A549 (cell line): ENCODE measurements at regions not wholly inside any gene's neighbourhood (a gene's known extent, or its start where the extent isn't known, plus 50 kb on each side); places are given as distances from the start of the nearest gene placed in this dataset.

Source experiments
- ATAC-seq, 2 experiments: fragments of 200-7000 bp in 1 of 2; fragments of >200 bp in 1 of 2; cut with Nextera tagmentation in 1 of 2; cut with Tn5 transposase in 1 of 2; 3 replicates each; pipeline versions ENCODE4 v1.8.0 to v1.9.1; 2018 to 2020; ENCODE audit warnings: mild to moderate bottlenecking in 1 of 2, moderate library complexity in 1 of 2
- CTCF ChIA-PET: fragments of 300-600 bp; sonication (Branson Sonifier 250); formaldehyde crosslinking; extraction: SDS; loops from one replicate; lab custom pipeline; 2021; ENCODE audit warnings: antibody characterized with exemption, inconsistent platforms; lab: Yijun Ruan, JAX
- POLR2A ChIA-PET: fragments of 350-600 bp; formaldehyde crosslinking; extraction: SDS; loops from one replicate; lab custom pipeline; 2021; ENCODE audit warnings: antibody characterized with exemption, inconsistent platforms; lab: Yijun Ruan, JAX
- DNase-seq, 2 experiments: peaks; one replicate each; pipeline versions ENCODE4 v3.0.0 to v3.0.0-alpha.2; 2011 to 2016; ENCODE audit warnings: low read depth in 1 of 2, low spot score in 1 of 2
- FAIRE-seq: peaks from 2 replicates; lab custom pipeline; 2011; peaks lifted over from hg19 to GRCh38; lab: Jason Lieb, UNC
- H3K27ac ChIP-seq, 2 experiments: fragments of >200 bp; sonication (Bioruptor Twin); formaldehyde crosslinking; 3 replicates each; pipeline ENCODE4 v1.5.1; 2016 to 2017
- H3K4me1 ChIP-seq: fragments of >200 bp; sonication (Bioruptor Twin); formaldehyde crosslinking; 3 replicates; pipeline ENCODE4 v1.6.1; 2016
- H3K4me2 ChIP-seq: fragments of >200 bp; sonication (Bioruptor Twin); formaldehyde crosslinking; 3 replicates; pipeline ENCODE4 v1.6.1; 2016
- H3K4me3 ChIP-seq: fragments of >200 bp; sonication (Bioruptor Twin); formaldehyde crosslinking; 3 replicates; pipeline ENCODE4 v1.5.1; 2016
- H3K9me3 ChIP-seq: fragments of >200 bp; sonication (Bioruptor Twin); formaldehyde crosslinking; 3 replicates; pipeline ENCODE4 v1.6.1; 2016
- BCL3 ChIP-seq: fragments of >200 bp; sonication (Bioruptor Twin); formaldehyde crosslinking; IDR thresholded peaks from 3 replicates; pipeline ENCODE4 v1.6.1; 2016
- BHLHE40 ChIP-seq: IDR thresholded peaks from 2 replicates; pipeline ENCODE4 v1.6.1; 2012; ENCODE audit warnings: low read depth, low read length, inconsistent platforms
- CBX8 ChIP-seq: fragments of 200-600 bp; sonication (generic); IDR thresholded peaks from 2 replicates; pipeline ENCODE4 v1.6.1; 2016
- CEBPB ChIP-seq, 2 experiments: fragments of >200 bp in 1 of 2; sonication (Bioruptor Twin) in 1 of 2; formaldehyde crosslinking in 1 of 2; IDR thresholded peaks; 2 replicates each; pipeline ENCODE4 v1.6.1; 2012 to 2016
- ESRRA ChIP-seq: fragments of 150-350 bp; IDR thresholded peaks from 2 replicates; pipeline ENCODE4 v1.6.1; 2014; ENCODE audit warnings: mild to moderate bottlenecking, low read length, borderline replicate concordance
- FOSB ChIP-seq: fragments of 250-450 bp; sonication (Bioruptor Pico); IDR thresholded peaks from 2 replicates; pipeline ENCODE4 v1.5.0; 2020; ENCODE audit warnings: mild to moderate bottlenecking, moderate library complexity
- HDAC2 ChIP-seq: fragments of 200-600 bp; sonication (generic); IDR thresholded peaks from 2 replicates; pipeline ENCODE4 v1.6.1; 2016
- HES2 ChIP-seq: fragments of >200 bp; sonication (Bioruptor Twin); formaldehyde crosslinking; IDR thresholded peaks from 2 replicates; pipeline ENCODE4 v1.6.1; 2016
- HOXA7 ChIP-seq: fragments of 250-450 bp; sonication (Bioruptor Pico); IDR thresholded peaks from 2 replicates; pipeline ENCODE4 v1.5.0; 2020; ENCODE audit warnings: mild to moderate bottlenecking, moderate library complexity
- HOXB13 ChIP-seq: fragments of 250-450 bp; sonication (Bioruptor Pico); IDR thresholded peaks from 2 replicates; pipeline ENCODE4 v1.5.0; 2020; ENCODE audit warnings: low read depth, mild to moderate bottlenecking, moderate library complexity
- HOXB5 ChIP-seq: fragments of 250-450 bp; sonication (Bioruptor Pico); IDR thresholded peaks from 2 replicates; pipeline ENCODE4 v1.5.0; 2020; ENCODE audit warnings: mild to moderate bottlenecking, moderate library complexity
- JUN ChIP-seq, 2 experiments: fragments of >200 bp; sonication (Bioruptor Twin); formaldehyde crosslinking; IDR thresholded peaks; 2 replicates in 1 of 2; 3 replicates in 1 of 2; pipeline ENCODE4 v1.6.1; 2016 to 2017
- KDM1A ChIP-seq: fragments of 200-600 bp; sonication (generic); IDR thresholded peaks from 2 replicates; pipeline ENCODE4 v1.6.1; 2016; ENCODE audit warnings: low read depth, mild to moderate bottlenecking
- KDM5A ChIP-seq: fragments of 200-600 bp; sonication (generic); IDR thresholded peaks from 2 replicates; pipeline ENCODE4 v1.6.1; 2016; ENCODE audit warnings: antibody characterized with exemption, mild to moderate bottlenecking
- MAFK ChIP-seq: fragments of 450-650 bp; IDR thresholded peaks from 2 replicates; pipeline ENCODE4 v1.6.1; 2014; ENCODE audit not compliant: partially characterized antibody
- NFE2L2 ChIP-seq: fragments of 150-350 bp; conservative IDR thresholded peaks from 2 replicates; pipeline ENCODE4 v1.6.1; 2014; ENCODE audit warnings: low read length
- NPAS2 ChIP-seq: fragments of 250-450 bp; sonication (Bioruptor Pico); IDR thresholded peaks from 2 replicates; pipeline ENCODE4 v1.8.0; 2022; ENCODE audit warnings: mild to moderate bottlenecking, moderate library complexity, borderline replicate concordance
- NR3C1 ChIP-seq: fragments of >200 bp; sonication (Bioruptor Twin); formaldehyde crosslinking; IDR thresholded peaks from 3 replicates; pipeline ENCODE4 v1.6.1; 2017
- PHF8 ChIP-seq: fragments of 200-600 bp; sonication (generic); IDR thresholded peaks from 2 replicates; pipeline ENCODE4 v1.6.1; 2016; ENCODE audit warnings: low read depth, mild to moderate bottlenecking, antibody characterized with exemption, moderate library complexity, borderline replicate concordance
- REST ChIP-seq: fragments of 200-600 bp; sonication (generic); IDR thresholded peaks from 2 replicates; pipeline ENCODE4 v1.6.1; 2016; ENCODE audit warnings: antibody characterized with exemption, mild to moderate bottlenecking, moderate library complexity
- SREBF2 ChIP-seq: fragments of 450-650 bp; IDR thresholded peaks from 2 replicates; pipeline ENCODE4 v1.6.1; 2014; ENCODE audit warnings: mild to moderate bottlenecking, moderate library complexity
- ZC3H11A ChIP-seq: fragments of 450-650 bp; IDR thresholded peaks from 2 replicates; pipeline ENCODE4 v1.6.1; 2014; ENCODE audit warnings: antibody characterized with exemption, mild to moderate bottlenecking
- ZFP36 ChIP-seq: fragments of 450-650 bp; IDR thresholded peaks from 2 replicates; pipeline ENCODE4 v1.6.1; 2014; ENCODE audit warnings: borderline replicate concordance; ENCODE audit not compliant: partially characterized antibody
- ZNF302 ChIP-seq: fragments of 250-450 bp; sonication (Bioruptor Pico); IDR thresholded peaks from 2 replicates; pipeline ENCODE4 v1.9.0; 2021; ENCODE audit warnings: inconsistent platforms, mild to moderate bottlenecking, moderate library complexity
- WGBS: methylation state at CpG from one replicate; pipeline ENCODE4 v1.1.6; 2017; ENCODE audit errors: missing lambda C conversion rate; 5-methylcytosine and 5-hydroxymethylcytosine counted together
- TF ChIP-seq, protein P1 (sequence below): IDR thresholded peaks from 2 replicates; pipeline ENCODE4 v1.6.1; 2012
- TF ChIP-seq, protein P2 (sequence below): IDR thresholded peaks from 2 replicates; pipeline ENCODE4 v1.6.1; 2012; ENCODE audit warnings: low read depth, borderline replicate concordance

GRCh38 chr5:60403343-60404006 is 296.5 kb downstream of the DEPDC1B start:
- ChIA-PET CTCF (interaction anchor here (1.0 to 1.2 kb wide), 2 partner anchors 11 to 18 kb away, joined by 3 read pairs; no protein-coding TSS in a partner anchor), POLR2A (no interaction called here)

GRCh38 chr5:60402161-60402785 is 297.7 kb downstream of the DEPDC1B start:
- Histone ChIP-seq H3K4me3 (no peak overlapping the region), H3K27ac (no peak overlapping the region), H3K4me1 (no peaks in the 10 kb centered on the region), H3K4me2 (no peak overlapping the region), H3K9me3 (no peaks in the 10 kb centered on the region)
- FAIRE-seq (no peak), ATAC-seq (no peak), DNase-seq (no peak)
- POLR2A ChIA-PET = no interaction called here
- TF ChIP-seq KDM1A = no peak
- TF ChIP-seq SREBF2 = no peak
- TF ChIP-seq KDM5A = no peak
- TF ChIP-seq HOXA7 (CRISPR knock-in tag) = no peak
- no peak for TF ChIP-seq ESRRA
- no peak for TF ChIP-seq CEBPB (IDR thresholded peaks at IDR 0.05)
- TF ChIP-seq BHLHE40 = no peak
- no peak for TF ChIP-seq HDAC2
- no peak for TF ChIP-seq HOXB13
- TF ChIP-seq HOXB5 (CRISPR knock-in tag) = no peak
- TF ChIP-seq JUN (IDR thresholded peaks at IDR 0.05) = no peak
- no peak for TF ChIP-seq MAFK
- no peak for TF ChIP-seq CBX8
- TF ChIP-seq ZC3H11A = no peak
- TF ChIP-seq PHF8 = no peak
- CTCF ChIA-PET = interaction anchor here (1.0 kb wide), 1 partner anchor 17 kb away, joined by 3 read pairs; no protein-coding TSS in a partner anchor
- 82% methylated on average over 6 of the region's 8 CpGs for WGBS

More at GRCh38 chr5:60403343-60404006, 296.5 kb downstream of the DEPDC1B start:
- FAIRE-seq (no peak), DNase-seq (no peak)
- Histone ChIP-seq H3K4me3 (no peak overlapping the region), H3K9me3 (no peaks in the 10 kb centered on the region)
- TF ChIP-seq HES2 (no peak), HOXA7 (CRISPR knock-in tag) (no peak), ZFP36 (no peak)
- TF ChIP-seq, all 56 proteins: peak for 0
- WGBS = 30% methylated on average over 1 of the region's 1 CpG
- no peak overlapping the region for H3K27ac ChIP-seq
- H3K4me1 ChIP-seq = no peaks in the 10 kb centered on the region
- no peak for ATAC-seq
- H3K4me2 ChIP-seq = no peak overlapping the region

- CTCF ChIA-PET = no interaction called here
- Histone ChIP-seq H3K4me2 (no peak overlapping the region), H3K4me1 (no peaks in the 10 kb centered on the region), H3K27ac (no peak overlapping the region), H3K9me3 (no peaks in the 10 kb centered on the region), H3K4me3 (no peak overlapping the region)
- DNase-seq (no peak), ATAC-seq (no peak), FAIRE-seq (no peak)
- POLR2A ChIA-PET = no interaction called here
- 73% methylated on average over 7 of the region's 7 CpGs for WGBS
- no peak for TF ChIP-seq BCL3
- TF ChIP-seq ZNF302 (CRISPR knock-in tag) = no peak
- TF ChIP-seq, protein P1, sequence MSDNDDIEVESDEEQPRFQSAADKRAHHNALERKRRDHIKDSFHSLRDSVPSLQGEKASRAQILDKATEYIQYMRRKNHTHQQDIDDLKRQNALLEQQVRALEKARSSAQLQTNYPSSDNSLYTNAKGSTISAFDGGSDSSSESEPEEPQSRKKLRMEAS = no peak
- no peak for TF ChIP-seq SREBF2
- TF ChIP-seq, protein P2, sequence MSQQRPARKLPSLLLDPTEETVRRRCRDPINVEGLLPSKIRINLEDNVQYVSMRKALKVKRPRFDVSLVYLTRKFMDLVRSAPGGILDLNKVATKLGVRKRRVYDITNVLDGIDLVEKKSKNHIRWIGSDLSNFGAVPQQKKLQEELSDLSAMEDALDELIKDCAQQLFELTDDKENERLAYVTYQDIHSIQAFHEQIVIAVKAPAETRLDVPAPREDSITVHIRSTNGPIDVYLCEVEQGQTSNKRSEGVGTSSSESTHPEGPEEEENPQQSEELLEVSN = no peak
- no peak for TF ChIP-seq NPAS2 (CRISPR knock-in tag)
- no peak for TF ChIP-seq REST
- TF ChIP-seq FOSB = no peak
- no peak for TF ChIP-seq HES2
- TF ChIP-seq NR3C1 = no peak
- TF ChIP-seq CEBPB (IDR thresholded peaks at IDR 0.05) = no peak
- TF ChIP-seq ZC3H11A = no peak
- no peak for TF ChIP-seq NFE2L2
These were observed 298.4 kb downstream of the DEPDC1B start for GRCh38 chr5:60401526-60401925.
